SIG-M5 treated with dmso at 0.1 percent for 504 hours (cell line): ENCODE measurements at regions not wholly inside any gene's neighbourhood (a gene's known extent, or its start where the extent isn't known, plus 50 kb on each side); places are given as distances from the start of the nearest gene placed in this dataset.
"Not testable (repeated sequence)": the region's sequence is repeated elsewhere in the genome, so short reads cannot be mapped to it uniquely, and the experiment has no call there.

ENCODE experiments used
- DNase-seq: peaks from one replicate; lab custom pipeline; 2025; ENCODE audit not compliant: unreplicated experiment; lab: John Stamatoyannopoulos, UW

DNA sequence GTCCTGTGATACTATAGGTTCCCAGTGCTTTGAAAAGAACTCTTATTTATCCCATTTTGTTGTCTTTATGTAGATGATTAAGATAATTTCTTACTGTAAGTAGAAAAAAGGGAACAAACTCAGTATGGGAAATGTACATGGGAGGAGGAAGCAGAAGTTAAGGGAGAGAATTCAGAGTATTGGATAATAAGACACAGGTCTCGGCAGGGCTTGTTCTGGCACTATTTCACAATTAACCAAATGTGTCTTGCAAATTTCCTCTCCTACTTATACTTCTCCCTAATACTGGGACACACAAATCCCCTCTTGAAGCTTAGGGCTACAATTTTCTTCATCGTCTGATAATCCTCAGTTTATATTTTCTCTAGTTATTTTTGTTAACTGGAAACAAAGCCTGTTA is 744.0 kb downstream of the ADCYAP1 start:
- peak; percentile 31 for DNase-seq

- no peak for DNase-seq
Measured at GRCh38 chr18:1652018-1652417, 747.3 kb downstream of the ADCYAP1 start.

- no peak for DNase-seq
Measured at GRCh38 chr18:1653873-1654272, 749.2 kb downstream of the ADCYAP1 start.

DNA sequence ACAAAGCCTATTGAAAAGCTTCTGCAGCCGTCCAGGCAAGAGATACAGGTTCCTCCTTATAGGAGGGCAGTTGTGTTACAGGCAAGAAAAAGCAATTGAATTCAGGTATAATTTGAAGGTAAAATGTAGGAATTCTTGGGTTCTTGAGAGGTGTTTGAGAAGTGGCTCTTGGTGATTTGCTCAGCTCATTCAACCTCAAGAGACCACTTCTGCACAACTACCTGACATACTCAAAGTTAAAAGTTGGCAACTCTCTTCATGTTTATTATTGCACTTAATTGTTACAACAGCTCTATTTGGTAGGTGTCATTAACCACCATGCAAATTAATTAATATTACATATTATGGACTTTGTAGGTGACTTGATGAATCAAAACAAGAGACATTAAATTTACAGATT is 753.2 kb downstream of the ADCYAP1 start:
- no peak for DNase-seq

- DNase-seq: no peak
Measured at GRCh38 chr18:1658908-1659566, 754.4 kb downstream of the ADCYAP1 start.

GRCh38 chr18:1663879-1664705 is 759.4 kb downstream of the ADCYAP1 start:
- DNase-seq: peak; percentile 25

- DNase-seq: no peak
Measured at GRCh38 chr18:1665079-1665478, 760.4 kb downstream of the ADCYAP1 start.

DNA sequence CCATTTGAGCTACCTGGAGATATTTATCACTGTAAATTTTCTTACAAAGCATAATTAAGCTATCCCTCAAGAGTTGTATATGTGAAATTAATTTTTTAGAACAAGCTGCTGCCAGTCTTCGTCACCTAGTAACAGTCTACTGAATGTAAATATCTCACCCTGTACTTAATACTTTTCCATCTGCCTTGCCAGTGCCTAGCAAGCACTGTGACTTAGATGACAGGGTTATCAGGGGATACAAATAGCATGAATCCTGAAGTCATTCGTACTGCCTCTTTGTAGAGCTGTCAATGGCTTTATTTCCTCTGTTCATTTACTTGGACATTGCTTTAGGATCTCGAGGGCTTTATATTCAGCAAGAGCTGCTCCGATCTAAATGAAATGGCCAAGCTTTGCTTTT is 763.6 kb downstream of the ADCYAP1 start:
- DNase-seq: no peak

GRCh38 chr18:1671710-1672109 is 767.0 kb downstream of the ADCYAP1 start:
- not testable (repeated sequence) for DNase-seq

GRCh38 chr18:1676387-1676786 is 771.7 kb downstream of the ADCYAP1 start:
- no peak for DNase-seq

GRCh38 chr18:1680108-1680507 is 775.4 kb downstream of the ADCYAP1 start:
- no peak for DNase-seq

DNA sequence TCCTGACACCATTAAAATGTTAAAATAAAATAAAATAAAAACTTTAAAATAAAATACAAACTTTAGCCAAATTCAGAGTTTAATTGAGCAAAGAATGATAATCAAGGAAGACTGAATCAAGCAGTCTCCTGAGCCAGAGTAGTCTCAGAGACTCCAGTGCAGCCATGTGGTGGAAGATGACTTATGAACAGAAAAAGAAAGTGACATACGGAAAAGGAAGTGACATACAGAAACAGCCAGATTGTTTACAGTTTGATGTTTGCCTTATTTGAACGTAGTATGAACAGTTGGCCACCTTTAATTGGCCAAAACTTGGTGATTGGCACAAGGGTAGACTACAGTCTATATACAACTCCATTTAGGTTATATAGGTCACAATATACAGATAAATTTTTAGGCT is 787.2 kb downstream of the ADCYAP1 start:
- DNase-seq: no peak

DNA sequence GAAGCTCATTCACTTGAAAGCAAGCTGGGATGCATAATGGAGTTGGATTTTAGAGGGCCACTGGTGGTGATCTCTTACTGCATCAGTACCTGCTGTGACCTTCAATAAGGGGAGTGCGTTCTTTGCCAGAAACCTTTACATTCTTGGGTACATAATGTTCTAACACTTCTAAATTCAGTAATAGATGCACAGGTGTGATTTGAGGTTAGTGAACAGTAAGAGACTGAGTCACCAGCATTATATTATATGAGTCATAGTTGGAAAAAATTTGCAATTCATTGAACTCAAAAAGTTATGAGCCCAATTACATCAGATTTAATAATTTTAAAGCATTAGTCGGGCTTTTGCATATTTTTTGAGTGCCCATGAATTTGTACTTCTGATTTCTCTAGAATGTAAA is 803.3 kb downstream of the ADCYAP1 start:
- DNase-seq: no peak

DNA sequence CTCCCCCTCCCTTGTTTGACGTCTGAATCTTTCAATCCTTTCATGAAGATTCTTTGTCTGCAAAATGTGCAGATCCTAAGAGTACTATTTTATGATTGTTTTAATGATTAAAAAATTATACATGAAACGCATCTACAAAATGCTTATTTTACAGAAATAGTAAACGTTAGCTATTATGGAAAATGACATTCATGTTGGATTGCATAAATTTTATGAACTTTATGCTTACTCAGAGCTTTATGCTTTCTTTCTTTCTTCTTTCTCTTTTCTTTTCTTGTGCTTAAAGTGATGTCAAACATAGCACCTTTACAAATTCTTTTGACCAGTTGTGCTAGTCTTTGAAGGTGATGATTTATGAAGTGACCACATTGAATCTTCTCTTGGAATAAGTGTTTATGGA is 805.4 kb downstream of the ADCYAP1 start:
- no peak for DNase-seq

GRCh38 chr18:1732143-1732542 is 827.5 kb downstream of the ADCYAP1 start:
- DNase-seq: no peak

GRCh38 chr18:1746131-1746530 is 825.2 kb downstream of the METTL4 start:
- no peak for DNase-seq

DNA sequence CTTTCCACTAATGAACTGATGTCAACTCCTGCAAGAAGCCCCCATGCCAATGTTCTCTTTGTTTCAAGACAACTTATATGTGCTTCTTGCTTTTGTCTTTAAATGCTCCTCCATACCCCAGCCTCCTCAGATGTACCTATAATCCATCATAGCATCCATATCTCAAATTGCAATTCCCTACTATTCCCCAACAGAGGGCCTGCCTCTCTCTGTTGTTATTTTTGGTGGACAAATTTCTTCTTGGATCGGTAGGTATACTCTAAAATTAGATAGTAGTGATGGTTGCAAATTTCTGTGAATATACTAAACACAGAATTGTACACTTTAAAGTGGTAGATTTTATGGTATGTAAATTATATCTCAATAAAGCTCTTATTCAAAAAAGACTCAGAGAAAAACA is 820.1 kb downstream of the METTL4 start:
- no peak for DNase-seq

DNA sequence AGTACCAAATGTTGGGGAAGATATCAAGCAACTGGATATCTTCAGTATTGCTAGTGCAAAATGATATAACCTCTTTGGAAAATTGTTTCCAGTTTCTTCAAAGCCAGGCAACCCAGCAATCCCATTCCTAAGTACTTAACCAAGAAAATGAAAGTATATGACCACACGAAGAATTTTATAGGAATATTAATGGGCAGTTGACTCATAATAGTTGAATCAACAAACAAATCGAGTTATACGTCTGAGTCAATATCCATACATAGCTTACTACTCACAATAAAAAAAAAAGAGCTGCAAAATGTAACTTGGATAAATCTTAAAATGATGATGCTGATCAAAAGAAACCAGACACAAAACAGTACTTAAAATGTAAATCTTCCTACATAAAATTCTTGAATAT is 810.4 kb downstream of the METTL4 start:
- DNase-seq: no peak

DNA sequence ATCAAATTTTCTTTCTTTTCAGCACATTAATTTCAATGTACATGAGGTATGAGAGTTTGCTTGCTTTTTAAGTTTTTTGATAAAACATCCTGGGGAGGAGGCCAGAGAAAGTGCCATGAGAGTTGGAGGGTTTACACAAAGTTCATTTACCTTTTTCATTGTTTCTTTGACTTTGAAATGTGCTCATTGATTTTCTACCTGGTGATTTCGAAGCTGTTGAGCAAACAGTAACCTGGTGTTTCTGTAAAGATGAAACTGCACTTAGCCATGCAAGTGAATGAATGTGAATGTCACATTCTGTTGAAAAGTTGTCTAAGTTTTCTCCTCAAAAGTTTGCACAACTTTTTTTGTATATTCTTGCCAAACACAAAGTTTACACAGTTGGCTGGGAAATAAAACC is 797.0 kb downstream of the METTL4 start:
- DNase-seq: no peak

GRCh38 chr18:1777843-1778242 is 793.5 kb downstream of the METTL4 start:
- DNase-seq: no peak

GRCh38 chr18:1778496-1779178 is 792.7 kb downstream of the METTL4 start:
- DNase-seq: no peak

GRCh38 chr18:1779587-1779986 is 791.7 kb downstream of the METTL4 start:
- DNase-seq: no peak
